HepG2 (cell line): ENCODE measurements at regions not wholly inside any gene's neighbourhood (a gene's known extent, or its start where the extent isn't known, plus 50 kb on each side); places are given as distances from the start of the nearest gene placed in this dataset.

ENCODE experiments used
- ATAC-seq: fragments of 200-7000 bp; cut with Tn5 transposase; 3 replicates; pipeline ENCODE4 v1.9.1; 2020; ENCODE audit warnings: mild to moderate bottlenecking, moderate library complexity
- BruUV-seq: library from RNA; stranded (reverse); fragments of 400-500 nt; replicated peaks from 2 replicates; lab custom pipeline; 2021; lab: Mats Ljungman, UMichigan
- CTCF ChIA-PET: fragments of 300-600 bp; formaldehyde crosslinking; extraction: SDS; loops from one replicate; lab custom pipeline; 2021; ENCODE audit warnings: low total read pairs, inconsistent platforms, low intra/inter-chr PET ratio; lab: Yijun Ruan, JAX
- POLR2A ChIA-PET: fragments of 350-600 bp; sonication (Branson Sonifier 250); formaldehyde crosslinking; loops from one replicate; lab custom pipeline; 2020; ENCODE audit warnings: antibody characterized with exemption, inconsistent platforms; lab: Yijun Ruan, JAX
- DNase-seq: peaks from one replicate; pipeline ENCODE4 v3.0.0-alpha.2; 2015; ENCODE audit warnings: low spot score
- FAIRE-seq: peaks from 3 replicates; lab custom pipeline; 2011; peaks lifted over from hg19 to GRCh38; lab: Jason Lieb, UNC
- H2AFZ ChIP-seq: one replicate; pipeline ENCODE4 v1.6.1; 2011; ENCODE audit warnings: low read length, inconsistent platforms
- H3K27ac ChIP-seq: fragments of 300-600 bp; 3 replicates; pipeline ENCODE4 v1.8.0; 2011; ENCODE audit warnings: mixed run types, mild to moderate bottlenecking, mixed read lengths, low read length, inconsistent platforms; ENCODE audit not compliant: insufficient read depth; ENCODE audit errors: extremely low read length
- H3K27me3 ChIP-seq, 2 experiments: fragments of 200-600 bp in 1 of 2; 2 replicates in 1 of 2; 3 replicates in 1 of 2; pipeline versions ENCODE4 v1.6.0 to v1.8.0; 2011; ENCODE audit warnings: low read length in 2 of 2, mild to moderate bottlenecking in 2 of 2, moderate library complexity in 2 of 2, inconsistent platforms in 1 of 2; ENCODE audit not compliant: insufficient read depth in 2 of 2, control insufficient read depth in 1 of 2
- H3K36me3 ChIP-seq, 2 experiments: fragments of 200-600 bp in 1 of 2; replicated peaks in 1 of 2; 2 replicates in 1 of 2; 3 replicates in 1 of 2; pipeline versions ENCODE4 v1.5.1 to v1.8.0; 2011; ENCODE audit warnings: low read length in 2 of 2, inconsistent platforms in 1 of 2; ENCODE audit not compliant: insufficient read depth in 2 of 2, control insufficient read depth in 1 of 2
- H3K4me1 ChIP-seq: 2 replicates; pipeline ENCODE4 v1.5.1; 2012; ENCODE audit warnings: low read length, inconsistent platforms; ENCODE audit not compliant: insufficient read depth
- H3K4me2 ChIP-seq: 2 replicates; pipeline ENCODE4 v1.6.0; 2011; ENCODE audit warnings: low read depth, low read length, inconsistent platforms
- H3K4me3 ChIP-seq, 3 experiments: fragments of 200-600 bp in 1 of 3; sonication (generic), shearing (Covaris generic) in 1 of 3; replicated peaks in 1 of 3; 2 replicates each; pipeline ENCODE4 v1.5.1; 2011 to 2016; ENCODE audit warnings: low read length in 3 of 3, inconsistent platforms in 2 of 3, low read depth in 2 of 3, mild to moderate bottlenecking in 2 of 3, control low read depth in 1 of 3, mixed read lengths in 1 of 3; ENCODE audit not compliant: insufficient read depth in 1 of 3
- H3K79me2 ChIP-seq: one replicate; pipeline ENCODE4 v1.6.1; 2011; ENCODE audit warnings: low read length, inconsistent platforms; ENCODE audit not compliant: insufficient read depth
- H3K9ac ChIP-seq: 2 replicates; pipeline ENCODE4 v1.6.0; 2011; ENCODE audit warnings: mild to moderate bottlenecking, low read depth, low read length, inconsistent platforms; ENCODE audit not compliant: insufficient read depth
- H3K9me3 ChIP-seq: 2 replicates; pipeline ENCODE4 v1.5.1; 2012; ENCODE audit warnings: mild to moderate bottlenecking, low read length
- H4K20me1 ChIP-seq: 2 replicates; pipeline ENCODE4 v1.6.0; 2011; ENCODE audit warnings: inconsistent platforms, mild to moderate bottlenecking, low read length, moderate library complexity; ENCODE audit not compliant: insufficient read depth
- FOXA3 ChIP-seq: IDR thresholded peaks from 2 replicates; pipeline ENCODE4 v1.6.1; 2016; ENCODE audit warnings: missing genetic modification reagents, missing compliant biosample characterization
- FOXK1 ChIP-seq: sonication (generic); formaldehyde crosslinking; IDR thresholded peaks from 2 replicates; pipeline ENCODE4 v1.4.0; 2020; ENCODE audit warnings: low read depth, missing genetic modification reagents, borderline replicate concordance
- FOXP1 ChIP-seq, 2 experiments: fragments of 450-650 bp in 1 of 2; IDR thresholded peaks; 2 replicates each; pipeline ENCODE4 v1.6.1; 2017 to 2018; ENCODE audit warnings: antibody characterized with exemption in 1 of 2
- HDAC2 ChIP-seq: sonication (generic); formaldehyde crosslinking; IDR thresholded peaks from 2 replicates; pipeline ENCODE4 v1.4.0; 2020; ENCODE audit warnings: missing genetic modification reagents
- KLF6 ChIP-seq: IDR thresholded peaks from 2 replicates; pipeline ENCODE4 v1.8.0; 2016; ENCODE audit warnings: missing biosample characterization, missing genetic modification reagents
- MBNL3 ChIP-seq: fragments of 250-450 bp; sonication (Bioruptor Pico); conservative IDR thresholded peaks from 2 replicates; pipeline ENCODE4 v1.8.0; 2022; ENCODE audit warnings: mild to moderate bottlenecking, inconsistent platforms
- MYC ChIP-seq: sonication (generic); formaldehyde crosslinking; IDR thresholded peaks from 2 replicates; pipeline ENCODE4 v1.9.0; 2021; ENCODE audit warnings: missing genetic modification reagents, borderline replicate concordance
- RARA ChIP-seq: IDR thresholded peaks from 2 replicates; pipeline ENCODE4 v1.6.1; 2016; ENCODE audit warnings: missing genetic modification reagents, missing compliant biosample characterization
- RORA ChIP-seq: sonication (generic); formaldehyde crosslinking; IDR thresholded peaks from 2 replicates; pipeline ENCODE4 v1.5.0; 2020; ENCODE audit warnings: mild to moderate bottlenecking, missing genetic modification reagents, moderate library complexity
- TARDBP ChIP-seq: sonication (generic); formaldehyde crosslinking; IDR thresholded peaks from 2 replicates; pipeline ENCODE4 v1.8.0; 2022; ENCODE audit warnings: mild to moderate bottlenecking, missing genetic modification reagents
- TBX2 ChIP-seq: sonication (generic); formaldehyde crosslinking; IDR thresholded peaks from 2 replicates; pipeline ENCODE4 v1.5.0; 2020; ENCODE audit warnings: missing genetic modification reagents, mild to moderate bottlenecking, borderline replicate concordance
- ZNF136 ChIP-seq: sonication (generic); formaldehyde crosslinking; IDR thresholded peaks from 2 replicates; pipeline ENCODE4 v1.8.1; 2022; ENCODE audit warnings: low read depth, mild to moderate bottlenecking, moderate library complexity, missing genetic modification reagents
- ZNF282 ChIP-seq: fragments of 450-650 bp; IDR thresholded peaks from 2 replicates; pipeline ENCODE4 v1.6.1; 2018; ENCODE audit not compliant: partially characterized antibody
- ZNF644 ChIP-seq: IDR thresholded peaks from 2 replicates; pipeline ENCODE4 v1.6.1; 2016; ENCODE audit warnings: low read depth
- ZNF709 ChIP-seq: sonication (generic); formaldehyde crosslinking; IDR thresholded peaks from 2 replicates; pipeline ENCODE4 v1.5.0; 2020; ENCODE audit warnings: mild to moderate bottlenecking, missing genetic modification reagents
- WGBS: methylation state at CpG from one replicate; pipeline ENCODE4 v1.1.6; 2017; ENCODE audit warnings: low lambda C conversion rate; 5-methylcytosine and 5-hydroxymethylcytosine counted together
- in situ Hi-C: cut with HindIII; loops from 2 replicates; pipeline ENCODE4 v1.10.0; 2017; ENCODE audit warnings: low pct_unique_long_range_greater_than_20kb; ENCODE audit not compliant: extremely low pct_ligation_motif_present
- intact Hi-C: fragments of 100-400 bp; cut with micrococcal nuclease; formaldehyde crosslinking; loops from one replicate; pipeline ENCODE4 v1.10.0; 2022; ENCODE audit not compliant: unreplicated experiment
- TF ChIP-seq, protein P1 (sequence below): sonication (generic); formaldehyde crosslinking; IDR thresholded peaks from 2 replicates; pipeline ENCODE4 v1.5.1; 2020; ENCODE audit warnings: mild to moderate bottlenecking, missing genetic modification reagents
- TF ChIP-seq, protein P2 (sequence below): IDR thresholded peaks from 2 replicates; pipeline ENCODE4 v1.6.1; 2018; ENCODE audit warnings: missing genetic modification reagents
- TF ChIP-seq, protein P3 (sequence below): sonication (generic); formaldehyde crosslinking; IDR thresholded peaks from 2 replicates; pipeline ENCODE4 v1.5.0; 2020; ENCODE audit warnings: missing genetic modification reagents, mild to moderate bottlenecking, borderline replicate concordance
- TF ChIP-seq, protein P4 (sequence below): sonication (generic); formaldehyde crosslinking; IDR thresholded peaks from 2 replicates; pipeline ENCODE4 v1.4.0; 2020; ENCODE audit warnings: missing genetic modification reagents

DNA sequence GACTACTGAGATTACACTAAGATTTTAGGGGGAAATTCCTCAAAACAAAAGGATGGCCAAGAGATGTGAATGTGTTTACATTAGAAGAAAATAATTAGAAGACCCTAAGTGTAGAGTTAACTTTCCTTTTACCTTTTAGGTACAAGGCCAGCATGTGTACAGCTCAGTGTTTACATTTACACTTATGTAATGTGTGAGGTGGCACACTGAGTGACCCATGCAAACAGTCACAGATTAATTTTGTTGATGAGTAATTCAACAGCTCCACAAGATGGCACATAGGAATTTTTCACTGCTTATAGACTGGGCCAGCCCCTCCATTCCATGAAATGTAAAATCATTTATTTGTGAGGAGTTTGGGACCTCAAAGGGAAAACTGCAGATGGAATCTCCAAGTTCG, 90.1 kb upstream of the SLC12A2 start:
- no peaks in the 10 kb centered on the region for H3K36me3 ChIP-seq
- no peaks in the 10 kb centered on the region for H3K27me3 ChIP-seq
- CTCF ChIA-PET, result no interaction called here
- BruUV-seq, result no TSS peak
- no peak overlapping the region for H3K4me3 ChIP-seq
- FAIRE-seq, result no peak
- H3K4me1 ChIP-seq, result peaks cover 7% of the 10 kb centered on the region; the same call in 1 of the 2 replicates
- H2AFZ ChIP-seq, result no peak overlapping the region
- ATAC-seq, result no peak
- no peak overlapping the region for H3K27ac ChIP-seq
- 76% methylated on average over 1 of the region's 1 CpG for WGBS
- no peak overlapping the region for H3K9ac ChIP-seq
- H3K4me2 ChIP-seq, result no peak overlapping the region
- in situ Hi-C loops (no loop called here), intact Hi-C loops (no loop called here)
- DNase-seq, result no peak
- POLR2A ChIA-PET, result no interaction called here
- no peaks in the 10 kb centered on the region for H3K9me3 ChIP-seq
- H3K79me2 ChIP-seq, result no peaks in the 10 kb centered on the region
- no peaks in the 10 kb centered on the region for H4K20me1 ChIP-seq
- no peak for TF ChIP-seq MYC
- TF ChIP-seq FOXK1 (CRISPR knock-in tag), result 0 out of 2 replicates have a peak, but pooled peaks have one; percentile 28
- peak; percentile 46; the same call in 1 of the 2 replicates for TF ChIP-seq FOXA3
- TF ChIP-seq ZNF709 (CRISPR knock-in tag), result no peak
- no peak for TF ChIP-seq ZNF136 (CRISPR knock-in tag)
- no peak for TF ChIP-seq HDAC2 (CRISPR knock-in tag)
- TF ChIP-seq KLF6 (CRISPR knock-in tag), result no peak
- TF ChIP-seq FOXP1 (IDR thresholded peaks at IDR 0.05), result no peak
- 0 out of 2 replicates have a peak, but pooled peaks have one; percentile 34 for TF ChIP-seq FOXP1 (CRISPR knock-in tag; IDR thresholded peaks at IDR 0.05)
- no peak for TF ChIP-seq ZNF282
- TF ChIP-seq, protein P1, sequence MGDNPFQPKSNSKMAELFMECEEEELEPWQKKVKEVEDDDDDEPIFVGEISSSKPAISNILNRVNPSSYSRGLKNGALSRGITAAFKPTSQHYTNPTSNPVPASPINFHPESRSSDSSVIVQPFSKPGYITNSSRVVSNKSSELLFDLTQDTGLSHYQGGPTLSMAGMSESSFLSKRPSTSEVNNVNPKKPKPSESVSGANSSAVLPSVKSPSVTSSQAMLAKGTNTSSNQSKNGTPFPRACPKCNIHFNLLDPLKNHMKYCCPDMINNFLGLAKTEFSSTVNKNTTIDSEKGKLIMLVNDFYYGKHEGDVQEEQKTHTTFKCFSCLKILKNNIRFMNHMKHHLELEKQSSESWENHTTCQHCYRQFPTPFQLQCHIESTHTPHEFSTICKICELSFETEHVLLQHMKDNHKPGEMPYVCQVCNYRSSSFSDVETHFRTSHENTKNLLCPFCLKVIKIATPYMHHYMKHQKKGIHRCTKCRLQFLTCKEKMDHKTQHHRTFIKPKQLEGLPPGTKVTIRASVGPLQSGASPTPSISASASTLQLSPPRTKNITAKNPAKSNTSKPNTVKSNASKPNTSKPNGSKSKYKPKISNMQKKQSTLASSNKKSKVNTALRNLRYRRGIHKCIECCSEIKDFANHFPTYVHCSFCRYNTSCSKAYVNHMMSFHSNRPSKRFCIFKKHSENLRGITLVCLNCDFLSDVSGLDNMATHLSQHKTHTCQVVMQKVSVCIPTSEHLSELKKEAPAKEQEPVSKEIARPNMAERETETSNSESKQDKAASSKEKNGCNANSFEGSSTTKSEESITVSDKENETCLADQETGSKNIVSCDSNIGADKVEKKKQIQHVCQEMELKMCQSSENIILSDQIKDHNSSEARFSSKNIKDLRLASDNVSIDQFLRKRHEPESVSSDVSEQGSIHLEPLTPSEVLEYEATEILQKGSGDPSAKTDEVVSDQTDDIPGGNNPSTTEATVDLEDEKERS, result no peak
- no peak for TF ChIP-seq RORA (CRISPR knock-in tag)
- TF ChIP-seq, protein P2, sequence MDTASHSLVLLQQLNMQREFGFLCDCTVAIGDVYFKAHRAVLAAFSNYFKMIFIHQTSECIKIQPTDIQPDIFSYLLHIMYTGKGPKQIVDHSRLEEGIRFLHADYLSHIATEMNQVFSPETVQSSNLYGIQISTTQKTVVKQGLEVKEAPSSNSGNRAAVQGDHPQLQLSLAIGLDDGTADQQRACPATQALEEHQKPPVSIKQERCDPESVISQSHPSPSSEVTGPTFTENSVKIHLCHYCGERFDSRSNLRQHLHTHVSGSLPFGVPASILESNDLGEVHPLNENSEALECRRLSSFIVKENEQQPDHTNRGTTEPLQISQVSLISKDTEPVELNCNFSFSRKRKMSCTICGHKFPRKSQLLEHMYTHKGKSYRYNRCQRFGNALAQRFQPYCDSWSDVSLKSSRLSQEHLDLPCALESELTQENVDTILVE, result no peak
- TF ChIP-seq RARA (CRISPR knock-in tag), result 0 out of 2 replicates have a peak, but pooled peaks have one; percentile 33
- TF ChIP-seq, protein P3, sequence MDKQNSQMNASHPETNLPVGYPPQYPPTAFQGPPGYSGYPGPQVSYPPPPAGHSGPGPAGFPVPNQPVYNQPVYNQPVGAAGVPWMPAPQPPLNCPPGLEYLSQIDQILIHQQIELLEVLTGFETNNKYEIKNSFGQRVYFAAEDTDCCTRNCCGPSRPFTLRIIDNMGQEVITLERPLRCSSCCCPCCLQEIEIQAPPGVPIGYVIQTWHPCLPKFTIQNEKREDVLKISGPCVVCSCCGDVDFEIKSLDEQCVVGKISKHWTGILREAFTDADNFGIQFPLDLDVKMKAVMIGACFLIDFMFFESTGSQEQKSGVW (CRISPR knock-in tag), result no peak
- TF ChIP-seq TARDBP (CRISPR knock-in tag), result no peak
- no peak for TF ChIP-seq ZNF644 (CRISPR knock-in tag)
- TF ChIP-seq TBX2 (CRISPR knock-in tag), result 0 out of 2 replicates have a peak, but pooled peaks have one; percentile 17
- TF ChIP-seq, protein P4, sequence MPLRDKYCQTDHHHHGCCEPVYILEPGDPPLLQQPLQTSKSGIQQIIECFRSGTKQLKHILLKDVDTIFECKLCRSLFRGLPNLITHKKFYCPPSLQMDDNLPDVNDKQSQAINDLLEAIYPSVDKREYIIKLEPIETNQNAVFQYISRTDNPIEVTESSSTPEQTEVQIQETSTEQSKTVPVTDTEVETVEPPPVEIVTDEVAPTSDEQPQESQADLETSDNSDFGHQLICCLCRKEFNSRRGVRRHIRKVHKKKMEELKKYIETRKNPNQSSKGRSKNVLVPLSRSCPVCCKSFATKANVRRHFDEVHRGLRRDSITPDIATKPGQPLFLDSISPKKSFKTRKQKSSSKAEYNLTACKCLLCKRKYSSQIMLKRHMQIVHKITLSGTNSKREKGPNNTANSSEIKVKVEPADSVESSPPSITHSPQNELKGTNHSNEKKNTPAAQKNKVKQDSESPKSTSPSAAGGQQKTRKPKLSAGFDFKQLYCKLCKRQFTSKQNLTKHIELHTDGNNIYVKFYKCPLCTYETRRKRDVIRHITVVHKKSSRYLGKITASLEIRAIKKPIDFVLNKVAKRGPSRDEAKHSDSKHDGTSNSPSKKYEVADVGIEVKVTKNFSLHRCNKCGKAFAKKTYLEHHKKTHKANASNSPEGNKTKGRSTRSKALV (CRISPR knock-in tag), result no peak
- no peak for TF ChIP-seq MBNL3 (CRISPR knock-in tag)
